PC-9 (cell line): ENCODE measurements at regions not wholly inside any gene's neighbourhood (a gene's known extent, or its start where the extent isn't known, plus 50 kb on each side); places are given as distances from the start of the nearest gene placed in this dataset.

Source experiments
- BruUV-seq: library from RNA; stranded (reverse); fragments of 400-500 nt; replicated peaks from 2 replicates; lab custom pipeline; 2021; lab: Mats Ljungman, UMichigan
- CTCF ChIA-PET: fragments of 300-600 bp; sonication (Branson Sonifier 250); formaldehyde crosslinking; loops from one replicate; lab custom pipeline; 2022; ENCODE audit warnings: antibody characterized with exemption; lab: Charles Lee
- POLR2A ChIA-PET: fragments of 300-600 bp; sonication (Branson Sonifier 250); formaldehyde crosslinking; loops from one replicate; lab custom pipeline; 2022; ENCODE audit warnings: antibody characterized with exemption; ENCODE audit not compliant: unreplicated experiment; lab: Charles Lee
- DNase-seq, 2 experiments: peaks; one replicate each; pipeline versions ENCODE4 v3.0.0 to v3.0.0-alpha.2; 2015 to 2022; ENCODE audit warnings: mixed read lengths in 1 of 2
- H2AFZ ChIP-seq: fragments of 200-600 bp; sonication (generic); 2 replicates; pipeline ENCODE4 v1.8.1; 2017; ENCODE audit warnings: antibody characterized with exemption
- H3F3A ChIP-seq: fragments of 200-600 bp; sonication (generic); 2 replicates; pipeline ENCODE4 v1.8.1; 2017; ENCODE audit warnings: antibody characterized with exemption, mild to moderate bottlenecking, low read depth; ENCODE audit not compliant: insufficient read depth
- H3K27ac ChIP-seq: fragments of 200-600 bp; sonication (generic); 2 replicates; pipeline ENCODE4 v1.6.1; 2016; ENCODE audit warnings: mixed run types
- H3K27me3 ChIP-seq: fragments of 200-600 bp; sonication (generic); 2 replicates; pipeline ENCODE4 v1.6.1; 2016; ENCODE audit warnings: low read depth, mixed run types; ENCODE audit not compliant: insufficient read depth
- H3K36me3 ChIP-seq: fragments of 200-600 bp; sonication (generic); 2 replicates; pipeline ENCODE4 v1.6.1; 2016; ENCODE audit warnings: low read depth, mixed run types
- H3K4me1 ChIP-seq: fragments of 200-600 bp; sonication (generic); replicated peaks from 2 replicates; pipeline ENCODE4 v1.6.1; 2016; ENCODE audit warnings: mixed run types; ENCODE audit not compliant: insufficient read depth
- H3K4me2 ChIP-seq: fragments of 200-600 bp; sonication (generic); 2 replicates; pipeline ENCODE4 v1.6.1; 2017; ENCODE audit warnings: mixed run types
- H3K4me3 ChIP-seq: fragments of 200-600 bp; sonication (generic); 2 replicates; pipeline ENCODE4 v1.6.1; 2016; ENCODE audit warnings: mixed run types
- H3K79me2 ChIP-seq: fragments of 200-600 bp; sonication (generic); 2 replicates; pipeline ENCODE4 v1.6.1; 2017; ENCODE audit warnings: low read depth, mixed run types
- H3K9me2 ChIP-seq: fragments of 200-600 bp; sonication (generic); 2 replicates; pipeline ENCODE4 v1.8.1; 2017; ENCODE audit warnings: mild to moderate bottlenecking; ENCODE audit not compliant: insufficient read depth
- H3K9me3 ChIP-seq: fragments of 200-600 bp; sonication (generic); 2 replicates; pipeline ENCODE4 v1.8.1; 2016; ENCODE audit warnings: low read depth; ENCODE audit not compliant: insufficient read depth
- H4K20me1 ChIP-seq: fragments of 200-600 bp; sonication (generic); 2 replicates; pipeline ENCODE4 v1.8.1; 2017; ENCODE audit not compliant: insufficient read depth
- EZH2 ChIP-seq: fragments of 200-600 bp; sonication (generic); IDR thresholded peaks from 2 replicates; pipeline ENCODE4 v1.8.0; 2017; ENCODE audit warnings: antibody characterized with exemption, low read depth
- intact Hi-C: fragments of 100-400 bp; cut with micrococcal nuclease; formaldehyde crosslinking; loops from one replicate; pipeline ENCODE4 v1.10.0; 2022; ENCODE audit not compliant: unreplicated experiment
- TF ChIP-seq, protein P1 (sequence below): fragments of 200-600 bp; sonication (generic); conservative IDR thresholded peaks from 2 replicates; pipeline ENCODE4 v1.6.1; 2017; ENCODE audit warnings: mixed run types, antibody characterized with exemption, mild to moderate bottlenecking, moderate library complexity

DNA sequence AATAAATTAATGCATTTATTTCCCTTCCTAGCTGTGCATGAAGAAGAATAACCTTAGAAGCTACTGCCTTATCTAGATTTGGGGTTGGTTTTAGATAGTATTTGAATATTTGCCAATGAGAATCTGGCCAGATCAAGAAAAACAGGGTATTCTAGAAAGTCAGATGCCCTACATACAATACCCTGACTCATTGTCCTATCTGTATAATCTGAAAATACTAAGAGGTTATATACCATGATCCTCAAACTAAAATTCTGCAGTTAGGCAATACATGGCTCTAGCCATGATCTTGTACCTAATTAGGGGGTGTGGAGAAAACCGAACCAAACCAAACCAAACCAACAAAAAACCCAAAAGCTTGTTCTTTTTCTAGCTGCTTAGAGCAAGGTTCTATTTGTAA is 240.4 kb upstream of the LYZL1 start:
- no peak overlapping the region for H3K27ac ChIP-seq
- no peaks in the 10 kb centered on the region for H3K79me2 ChIP-seq
- H3K4me3 ChIP-seq: no peak overlapping the region
- H3F3A ChIP-seq: peaks cover 4% of the 10 kb centered on the region; the same call in 1 of the 2 replicates
- BruUV-seq: no TSS peak
- DNase-seq: peak in 1 of 2 experiments; percentile 58
- H3K27me3 ChIP-seq: no peaks in the 10 kb centered on the region
- no peaks in the 10 kb centered on the region for H3K9me2 ChIP-seq
- 0 out of 2 replicates have a peak, but pooled peaks cover 5% of the 10 kb centered on the region for H3K4me1 ChIP-seq
- TF ChIP-seq, protein P1, sequence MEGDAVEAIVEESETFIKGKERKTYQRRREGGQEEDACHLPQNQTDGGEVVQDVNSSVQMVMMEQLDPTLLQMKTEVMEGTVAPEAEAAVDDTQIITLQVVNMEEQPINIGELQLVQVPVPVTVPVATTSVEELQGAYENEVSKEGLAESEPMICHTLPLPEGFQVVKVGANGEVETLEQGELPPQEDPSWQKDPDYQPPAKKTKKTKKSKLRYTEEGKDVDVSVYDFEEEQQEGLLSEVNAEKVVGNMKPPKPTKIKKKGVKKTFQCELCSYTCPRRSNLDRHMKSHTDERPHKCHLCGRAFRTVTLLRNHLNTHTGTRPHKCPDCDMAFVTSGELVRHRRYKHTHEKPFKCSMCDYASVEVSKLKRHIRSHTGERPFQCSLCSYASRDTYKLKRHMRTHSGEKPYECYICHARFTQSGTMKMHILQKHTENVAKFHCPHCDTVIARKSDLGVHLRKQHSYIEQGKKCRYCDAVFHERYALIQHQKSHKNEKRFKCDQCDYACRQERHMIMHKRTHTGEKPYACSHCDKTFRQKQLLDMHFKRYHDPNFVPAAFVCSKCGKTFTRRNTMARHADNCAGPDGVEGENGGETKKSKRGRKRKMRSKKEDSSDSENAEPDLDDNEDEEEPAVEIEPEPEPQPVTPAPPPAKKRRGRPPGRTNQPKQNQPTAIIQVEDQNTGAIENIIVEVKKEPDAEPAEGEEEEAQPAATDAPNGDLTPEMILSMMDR: no peak
- no peak for TF ChIP-seq EZH2
- H4K20me1 ChIP-seq: no peaks in the 10 kb centered on the region
- intact Hi-C loops: no loop called here
- H2AFZ ChIP-seq: no peak overlapping the region
- H3K36me3 ChIP-seq: no peaks in the 10 kb centered on the region
- H3K9me3 ChIP-seq: no peaks in the 10 kb centered on the region
- no peak overlapping the region for H3K4me2 ChIP-seq
- ChIA-PET CTCF (no interaction called here), POLR2A (interaction anchor here (0.6 kb wide), 1 partner anchor 482 kb away, joined by 3 read pairs; no protein-coding TSS in a partner anchor)

DNA sequence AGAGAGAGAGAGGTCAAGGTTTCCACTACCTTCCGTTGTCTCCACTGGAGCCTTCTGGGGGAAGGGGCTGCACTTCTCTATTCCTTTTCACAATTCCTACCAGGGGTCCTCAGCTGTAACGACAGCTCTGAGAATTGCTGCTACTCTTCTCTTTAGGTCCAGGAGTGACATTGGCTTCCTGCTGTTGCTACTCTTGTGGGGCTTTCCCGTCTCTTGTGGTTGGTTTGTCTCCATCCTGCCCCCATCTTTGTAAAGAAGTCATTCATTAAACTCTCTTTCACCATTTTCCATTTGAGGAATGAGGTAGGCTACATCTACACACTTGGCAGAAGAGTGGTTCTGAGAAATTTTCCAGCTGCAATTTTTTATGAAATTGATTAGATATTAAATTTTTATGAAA is 238.8 kb upstream of the LYZL1 start:
- H3K36me3 ChIP-seq: no peaks in the 10 kb centered on the region
- CTCF ChIA-PET: no interaction called here
- BruUV-seq: no TSS peak
- peaks cover 4% of the 10 kb centered on the region; the same call in 1 of the 2 replicates for H3F3A ChIP-seq
- H3K9me2 ChIP-seq: no peaks in the 10 kb centered on the region
- 0 out of 2 replicates have a peak, but pooled peaks cover 5% of the 10 kb centered on the region for H3K4me1 ChIP-seq
- no peaks in the 10 kb centered on the region for H3K9me3 ChIP-seq
- intact Hi-C loops: no loop called here
- no peaks in the 10 kb centered on the region for H3K27me3 ChIP-seq
- H3K4me3 ChIP-seq: no peak overlapping the region
- no peaks in the 10 kb centered on the region for H4K20me1 ChIP-seq
- TF ChIP-seq, protein P1: no peak
- no peak for TF ChIP-seq EZH2
- POLR2A ChIA-PET: no interaction called here
- H3K4me2 ChIP-seq: no peak overlapping the region
- DNase-seq: no peak
- no peak overlapping the region for H3K27ac ChIP-seq
- no peaks in the 10 kb centered on the region for H3K79me2 ChIP-seq
- H2AFZ ChIP-seq: no peak overlapping the region

DNA sequence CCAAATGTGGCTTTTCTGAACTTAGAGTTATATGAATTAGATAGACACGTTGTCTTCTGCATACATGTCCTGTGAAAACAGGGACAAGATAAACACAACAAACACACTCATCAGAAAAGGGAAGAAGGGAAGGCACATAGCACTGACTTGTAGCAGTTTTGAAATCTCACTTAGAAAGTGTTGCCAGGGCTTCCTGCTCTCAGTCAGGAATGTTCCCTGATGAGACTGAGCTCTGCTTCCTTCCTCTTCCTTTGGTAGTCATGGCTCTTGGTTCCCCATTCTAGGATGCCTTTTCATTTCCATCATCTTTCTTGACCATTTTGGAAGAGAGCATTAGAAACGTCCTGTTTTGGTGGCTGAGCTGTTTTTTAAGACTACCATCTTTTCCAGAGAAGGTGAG is 233.8 kb upstream of the LYZL1 start:
- CTCF ChIA-PET: no interaction called here
- no peaks in the 10 kb centered on the region for H3K79me2 ChIP-seq
- no peaks in the 10 kb centered on the region for H3K4me1 ChIP-seq
- no peaks in the 10 kb centered on the region for H4K20me1 ChIP-seq
- BruUV-seq: no TSS peak
- H3K9me2 ChIP-seq: no peaks in the 10 kb centered on the region
- H3K4me2 ChIP-seq: no peak overlapping the region
- H3K9me3 ChIP-seq: no peaks in the 10 kb centered on the region
- H3K36me3 ChIP-seq: no peaks in the 10 kb centered on the region
- intact Hi-C loops: no loop called here
- POLR2A ChIA-PET: no interaction called here
- no peak overlapping the region for H3K27ac ChIP-seq
- TF ChIP-seq, protein P1: no peak
- TF ChIP-seq EZH2: no peak
- no peaks in the 10 kb centered on the region for H3K27me3 ChIP-seq
- no peaks in the 10 kb centered on the region for H3F3A ChIP-seq
- no peak overlapping the region for H3K4me3 ChIP-seq
- no peak for DNase-seq
- no peak overlapping the region for H2AFZ ChIP-seq
